Astrocyte of the cerebellum (primary cell): ENCODE measurements at regions not wholly inside any gene's neighbourhood (a gene's known extent, or its start where the extent isn't known, plus 50 kb on each side); places are given as distances from the start of the nearest gene placed in this dataset.

Experiments used
- DNase-seq: peaks from one replicate; pipeline ENCODE4 v3.0.0-alpha.2; 2011; ENCODE audit warnings: low read depth
- H3K4me3 ChIP-seq: 2 replicates; pipeline ENCODE4 v1.5.1; 2011; ENCODE audit warnings: mild to moderate bottlenecking, low read depth, low read length, moderate library complexity
- in situ Hi-C: cut with HindIII; loops from 2 replicates; pipeline ENCODE4 v1.10.0; 2017; ENCODE audit warnings: low sequenced_read_pairs
- TF ChIP-seq, protein P1 (sequence below): IDR thresholded peaks from 2 replicates; pipeline ENCODE4 v1.5.1; 2012; ENCODE audit warnings: low read length, low read depth, moderate library complexity, mild to moderate bottlenecking; ENCODE audit errors: missing control alignments

DNA sequence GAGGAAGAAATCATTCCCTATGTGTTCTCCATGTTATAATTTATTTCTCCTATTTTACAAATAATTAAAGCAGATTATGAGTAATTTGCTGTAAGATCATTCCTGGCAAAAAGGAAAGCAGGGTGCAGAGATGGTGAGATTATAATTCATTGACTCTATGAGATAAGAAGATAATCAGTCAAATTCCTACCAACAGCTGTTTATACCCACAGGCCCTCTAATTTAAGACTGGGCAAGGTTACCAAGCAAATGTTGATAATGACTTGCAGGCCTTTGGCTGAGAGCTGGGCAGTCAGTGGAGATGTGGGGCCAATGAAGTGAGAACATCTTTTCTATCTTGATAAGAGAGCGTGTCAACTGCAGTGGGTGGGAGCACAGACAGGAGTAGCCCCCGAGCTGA lies 222.7 kb downstream of the ICE1 start:
- H3K4me3 ChIP-seq, result no peak overlapping the region
- TF ChIP-seq, protein P1, sequence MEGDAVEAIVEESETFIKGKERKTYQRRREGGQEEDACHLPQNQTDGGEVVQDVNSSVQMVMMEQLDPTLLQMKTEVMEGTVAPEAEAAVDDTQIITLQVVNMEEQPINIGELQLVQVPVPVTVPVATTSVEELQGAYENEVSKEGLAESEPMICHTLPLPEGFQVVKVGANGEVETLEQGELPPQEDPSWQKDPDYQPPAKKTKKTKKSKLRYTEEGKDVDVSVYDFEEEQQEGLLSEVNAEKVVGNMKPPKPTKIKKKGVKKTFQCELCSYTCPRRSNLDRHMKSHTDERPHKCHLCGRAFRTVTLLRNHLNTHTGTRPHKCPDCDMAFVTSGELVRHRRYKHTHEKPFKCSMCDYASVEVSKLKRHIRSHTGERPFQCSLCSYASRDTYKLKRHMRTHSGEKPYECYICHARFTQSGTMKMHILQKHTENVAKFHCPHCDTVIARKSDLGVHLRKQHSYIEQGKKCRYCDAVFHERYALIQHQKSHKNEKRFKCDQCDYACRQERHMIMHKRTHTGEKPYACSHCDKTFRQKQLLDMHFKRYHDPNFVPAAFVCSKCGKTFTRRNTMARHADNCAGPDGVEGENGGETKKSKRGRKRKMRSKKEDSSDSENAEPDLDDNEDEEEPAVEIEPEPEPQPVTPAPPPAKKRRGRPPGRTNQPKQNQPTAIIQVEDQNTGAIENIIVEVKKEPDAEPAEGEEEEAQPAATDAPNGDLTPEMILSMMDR, result no peak
- no peak for DNase-seq
- in situ Hi-C loops, result no loop called here

DNA sequence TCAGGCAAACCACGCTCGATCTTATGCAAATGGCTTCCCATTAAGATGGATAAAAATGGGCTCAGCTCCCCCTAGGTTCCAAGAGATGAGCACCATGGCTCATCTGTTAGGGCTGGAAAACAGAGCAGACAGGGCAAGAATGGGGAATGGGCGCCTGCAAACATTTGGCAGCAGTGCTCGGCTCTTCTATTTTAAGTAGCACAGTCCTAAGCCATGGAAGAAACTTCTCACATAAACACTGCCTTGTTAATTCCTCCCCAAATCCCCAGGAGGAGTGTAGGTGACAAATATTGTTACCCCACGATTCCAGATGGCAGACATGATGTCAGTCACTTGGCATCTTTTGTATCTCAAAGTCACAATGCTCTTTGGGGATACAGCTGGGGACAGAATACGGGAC lies 221.8 kb downstream of the ICE1 start:
- TF ChIP-seq, protein P1, result no peak
- H3K4me3 ChIP-seq, result no peak overlapping the region
- DNase-seq, result no peak
- in situ Hi-C loops, result no loop called here

DNA sequence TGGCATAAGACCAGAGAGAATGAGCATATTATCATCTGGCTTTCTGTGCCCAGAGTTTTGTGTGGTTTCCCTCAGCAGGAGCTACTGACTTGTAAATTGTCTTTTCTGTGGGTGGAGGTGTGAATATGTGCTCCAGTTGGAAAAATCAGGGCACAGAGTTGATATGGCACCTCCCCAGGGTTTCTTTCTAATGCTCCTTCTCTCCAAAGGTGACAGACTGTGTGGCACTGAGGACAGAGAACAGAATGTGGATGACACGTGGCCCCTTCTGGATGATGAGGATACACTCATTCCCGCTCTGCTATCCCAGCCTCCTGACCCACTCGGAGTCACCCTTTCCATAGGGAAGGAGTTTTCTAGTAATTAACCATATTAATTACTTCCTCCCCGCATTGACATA lies 221.0 kb downstream of the ICE1 start:
- in situ Hi-C loops, result no loop called here
- no peak overlapping the region for H3K4me3 ChIP-seq
- TF ChIP-seq, protein P1, result no peak
- no peak for DNase-seq

DNA sequence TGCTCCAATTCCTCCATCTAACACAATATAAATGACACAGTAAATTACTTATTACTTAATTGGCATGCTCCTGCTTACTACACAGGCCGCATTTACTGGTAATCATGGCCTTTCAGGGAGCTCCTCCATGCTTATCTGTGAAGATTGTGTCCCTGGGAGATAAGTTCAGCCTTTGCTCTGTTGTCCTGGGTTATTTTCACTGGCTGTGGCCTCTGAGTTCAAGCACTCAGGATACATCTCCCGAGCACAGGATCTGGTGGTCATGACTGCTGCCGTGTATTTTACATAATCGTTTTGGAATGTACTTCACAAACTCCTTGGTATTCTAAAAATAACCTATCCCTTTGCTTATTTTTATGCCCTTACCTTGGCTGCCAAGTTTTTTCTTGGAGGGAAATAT lies 215.7 kb downstream of the ICE1 start:
- in situ Hi-C loops, result no loop called here
- TF ChIP-seq, protein P1, result no peak
- H3K4me3 ChIP-seq, result no peak overlapping the region
- DNase-seq, result no peak

DNA sequence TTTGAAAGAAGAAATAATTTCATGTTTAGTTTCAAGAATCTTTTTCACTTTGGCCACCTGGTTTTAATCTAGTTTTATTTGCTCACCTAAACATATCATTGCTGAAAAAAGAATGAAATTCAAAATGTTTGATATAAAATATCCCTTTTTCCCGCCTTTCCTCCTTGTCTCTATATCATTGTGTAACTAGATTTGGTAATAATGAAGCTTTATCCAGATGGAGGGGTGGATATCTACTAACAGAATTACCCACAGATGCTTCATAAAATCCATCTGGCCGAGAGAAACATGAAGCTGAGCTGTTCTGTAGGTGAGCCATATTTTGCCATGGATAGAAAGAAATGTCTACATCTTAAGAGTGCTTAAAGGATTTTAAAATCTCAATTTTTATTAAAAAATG lies 214.7 kb downstream of the ICE1 start:
- in situ Hi-C loops, result no loop called here
- TF ChIP-seq, protein P1, result no peak
- no peak overlapping the region for H3K4me3 ChIP-seq
- DNase-seq, result no peak

DNA sequence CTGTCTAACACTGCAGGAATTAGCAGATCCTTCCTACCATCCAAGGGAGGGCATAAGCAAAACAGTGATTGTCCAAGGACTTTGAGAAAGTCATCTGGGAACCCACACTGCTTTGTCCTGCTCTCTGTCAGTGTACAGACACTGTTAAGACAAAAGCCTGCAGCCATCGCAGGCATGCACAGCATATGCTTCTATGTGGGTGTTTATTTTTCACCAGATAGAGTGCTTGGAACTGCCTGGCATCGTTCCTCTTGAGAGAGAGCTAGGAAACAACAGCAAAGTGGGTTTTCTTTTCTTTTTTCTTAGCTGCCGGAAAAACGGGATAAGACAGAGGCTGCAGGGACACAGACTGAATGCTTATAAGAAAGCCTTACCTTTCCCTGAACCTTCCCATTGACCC lies 212.3 kb downstream of the ICE1 start:
- H3K4me3 ChIP-seq, result no peak overlapping the region
- in situ Hi-C loops, result no loop called here
- no peak for DNase-seq
- TF ChIP-seq, protein P1, result no peak

DNA sequence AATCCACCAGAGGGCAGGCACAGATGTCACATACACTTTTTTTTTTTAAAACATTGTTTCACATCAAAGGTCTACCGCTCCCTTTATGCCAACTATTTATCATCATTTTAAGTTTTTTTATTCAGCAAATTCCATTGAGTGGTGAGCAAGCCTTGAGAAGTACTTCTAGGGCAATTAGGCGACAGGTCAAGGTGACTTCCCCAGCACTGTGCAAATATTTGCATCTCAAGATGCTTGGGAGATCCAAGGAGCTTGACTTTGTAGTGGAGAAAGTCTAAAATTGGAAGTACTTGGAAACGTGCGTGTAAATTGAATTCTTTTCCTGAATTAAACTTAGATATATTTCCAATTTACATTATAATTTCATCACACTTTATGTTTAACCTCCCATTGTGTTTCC lies 211.1 kb downstream of the ICE1 start:
- in situ Hi-C loops, result no loop called here
- TF ChIP-seq, protein P1, result no peak
- H3K4me3 ChIP-seq, result no peak overlapping the region
- no peak for DNase-seq
